ENCODE measurements at regions not wholly inside any gene's neighbourhood (a gene's known extent, or its start where the extent isn't known, plus 50 kb on each side); places are given as distances from the start of the nearest gene placed in this dataset.

GRCh38 chr6:97563529-97563928 is 280.5 kb upstream of the MMS22L start:
- no peak overlapping the region for H3K27ac ChIP-seq (replicated peaks)

GRCh38 chr6:97572943-97573342 is 289.9 kb upstream of the MMS22L start:
- TF ChIP-seq CTCF (IDR thresholded peaks at IDR 0.05; ENCODE audit: insufficient read depth, low read length) (no peak), GABPA (IDR thresholded peaks at IDR 0.05; ENCODE audit: low read depth) (no peak), POLR2AphosphoS5 (IDR thresholded peaks at IDR 0.05; ENCODE audit: low read depth) (no peak), SPI1 (IDR thresholded peaks at IDR 0.05; ENCODE audit: borderline replicate concordance, low read depth) (no peak), REST (IDR thresholded peaks at IDR 0.05; ENCODE audit: insufficient replicate concordance, low read depth) (no peak)
- no peak overlapping the region for H3K27ac ChIP-seq (replicated peaks)
- H3K27me3 ChIP-seq (ENCODE audit: insufficient read depth, poor library complexity, severe bottlenecking): no peaks in the 10 kb centered on the region
- no peak for DNase-seq (ENCODE audit: low read depth in 1 of 2, low spot score in 1 of 2)
- no peak overlapping the region for H3K4me3 ChIP-seq (replicated peaks; ENCODE audit: insufficient read depth, low read length)

More at GRCh38 chr6:97563529-97563928, 280.5 kb upstream of the MMS22L start:
- Histone ChIP-seq H3K4me3 (replicated peaks; ENCODE audit: insufficient read depth, low read length) (no peak overlapping the region), H3K27me3 (ENCODE audit: insufficient read depth, poor library complexity, severe bottlenecking) (no peaks in the 10 kb centered on the region)
- TF ChIP-seq REST (IDR thresholded peaks at IDR 0.05; ENCODE audit: insufficient replicate concordance, low read depth) (no peak), SPI1 (IDR thresholded peaks at IDR 0.05; ENCODE audit: borderline replicate concordance, low read depth) (no peak), GABPA (IDR thresholded peaks at IDR 0.05; ENCODE audit: low read depth) (no peak), CTCF (IDR thresholded peaks at IDR 0.05; ENCODE audit: insufficient read depth, low read length) (no peak), POLR2AphosphoS5 (IDR thresholded peaks at IDR 0.05; ENCODE audit: low read depth) (no peak)
- no peak for DNase-seq (ENCODE audit: low read depth in 1 of 2, low spot score in 1 of 2)

GRCh38 chr6:97586344-97586743 is 303.3 kb upstream of the MMS22L start:
- no peak overlapping the region for H3K27ac ChIP-seq (replicated peaks)
- no peak overlapping the region for H3K4me3 ChIP-seq (replicated peaks; ENCODE audit: insufficient read depth, low read length)
- no peak for DNase-seq (ENCODE audit: low read depth in 1 of 2, low spot score in 1 of 2)
- H3K27me3 ChIP-seq (ENCODE audit: insufficient read depth, poor library complexity, severe bottlenecking): no peaks in the 10 kb centered on the region
- no peak for TF ChIP-seq POLR2AphosphoS5 (IDR thresholded peaks at IDR 0.05; ENCODE audit: low read depth)
- TF ChIP-seq SPI1 (IDR thresholded peaks at IDR 0.05; ENCODE audit: borderline replicate concordance, low read depth): no peak; the same call in 1 of the 2 replicates
- no peak for TF ChIP-seq GABPA (IDR thresholded peaks at IDR 0.05; ENCODE audit: low read depth)
- no peak for TF ChIP-seq CTCF (IDR thresholded peaks at IDR 0.05; ENCODE audit: insufficient read depth, low read length)
- no peak for TF ChIP-seq REST (IDR thresholded peaks at IDR 0.05; ENCODE audit: insufficient replicate concordance, low read depth)

All from HL-60 (cell line).